Panc1 (cell line): ENCODE measurements at regions not wholly inside any gene's neighbourhood (a gene's known extent, or its start where the extent isn't known, plus 50 kb on each side); places are given as distances from the start of the nearest gene placed in this dataset.

Experiments used
- CTCF ChIP-seq: fragments of 450-650 bp; IDR thresholded peaks from 2 replicates; pipeline ENCODE4 v1.5.1; 2017; ENCODE audit warnings: mild to moderate bottlenecking
- POLR2AphosphoS5 ChIP-seq: IDR thresholded peaks from 2 replicates; pipeline ENCODE4 v1.6.1; 2012; ENCODE audit warnings: mild to moderate bottlenecking, low read depth, low read length, moderate library complexity
- REST ChIP-seq, 2 experiments: IDR thresholded peaks; 2 replicates each; pipeline ENCODE4 v1.6.1; 2011 to 2012; ENCODE audit warnings: low read depth in 2 of 2, control low read depth in 1 of 2, low read length in 1 of 2, mild to moderate bottlenecking in 1 of 2, moderate library complexity in 1 of 2; ENCODE audit not compliant: insufficient read depth in 1 of 2
- SIN3A ChIP-seq: IDR thresholded peaks from 2 replicates; pipeline ENCODE4 v1.6.1; 2012; ENCODE audit warnings: low read depth, mild to moderate bottlenecking, low read length, moderate library complexity, borderline replicate concordance; ENCODE audit not compliant: insufficient read depth
- TCF7L2 ChIP-seq: IDR thresholded peaks from 2 replicates; pipeline ENCODE4 v1.6.1; 2011; ENCODE audit warnings: mild to moderate bottlenecking, low read depth, low read length, inconsistent platforms

DNA sequence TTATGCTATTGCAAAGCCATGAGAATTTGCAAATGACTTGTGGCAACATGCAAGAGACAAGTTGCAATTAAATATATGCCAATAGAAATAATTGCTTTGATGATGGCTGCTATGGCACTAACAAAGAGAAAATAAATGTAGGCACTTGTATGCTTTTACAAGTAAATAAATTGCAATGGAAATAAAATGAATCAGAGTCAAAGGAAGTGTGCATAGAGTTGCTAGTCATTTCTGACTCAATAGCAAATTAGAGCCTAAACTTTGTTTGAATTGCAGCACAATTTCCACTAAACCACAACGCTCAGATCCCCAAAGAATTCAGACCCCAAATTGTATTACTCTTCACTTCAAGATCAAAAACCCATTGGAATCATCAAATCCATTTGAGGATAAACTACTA is 792.1 kb upstream of the ARGLU1 start:
- TF ChIP-seq CTCF: no peak
- no peak for TF ChIP-seq POLR2AphosphoS5
- no peak for TF ChIP-seq SIN3A
- TF ChIP-seq REST (IDR thresholded peaks at IDR 0.05; ENCODE audit: insufficient read depth in 1 of 2, low read depth in 2 of 2, low read length in 1 of 2): no peak
- TF ChIP-seq TCF7L2: no peak
